ENCODE measurements at regions not wholly inside any gene's neighbourhood (a gene's known extent, or its start where the extent isn't known, plus 50 kb on each side); places are given as distances from the start of the nearest gene placed in this dataset.

DNA sequence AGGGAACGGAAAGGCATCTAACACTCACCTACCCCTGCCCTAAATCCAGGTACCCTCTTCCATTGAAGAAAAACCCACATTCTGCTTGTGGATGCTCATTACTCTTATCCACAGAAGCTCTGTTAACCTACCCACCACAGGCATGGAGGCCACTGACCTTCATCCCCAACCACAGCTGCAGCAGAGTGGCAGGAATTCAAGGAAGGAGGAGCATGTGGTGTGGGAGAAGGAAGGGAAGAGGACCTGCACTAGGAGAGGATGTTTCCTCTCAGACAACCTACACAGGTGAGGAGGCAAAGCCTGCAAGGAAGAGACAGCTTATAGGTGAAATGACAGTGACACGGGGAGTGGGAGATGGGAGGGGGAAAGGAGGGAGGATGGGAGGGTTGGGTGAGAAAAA is 192.5 kb upstream of the TSC22D2 start:
- no peaks in the 10 kb centered on the region for H3K4me1 Mint-ChIP-seq
- peaks cover 5% of the 10 kb centered on the region for H3K27me3 Mint-ChIP-seq
- no peaks in the 10 kb centered on the region for H3K9me3 Mint-ChIP-seq
- no peak overlapping the region for H3K4me3 Mint-ChIP-seq
- no peak overlapping the region for H3K27ac Mint-ChIP-seq
- no peaks in the 10 kb centered on the region for H3K36me3 Mint-ChIP-seq (ENCODE audit: low read depth)
- DNase-seq: no peak
- intact Hi-C loops (cut with micrococcal nuclease): no loop called here

DNA sequence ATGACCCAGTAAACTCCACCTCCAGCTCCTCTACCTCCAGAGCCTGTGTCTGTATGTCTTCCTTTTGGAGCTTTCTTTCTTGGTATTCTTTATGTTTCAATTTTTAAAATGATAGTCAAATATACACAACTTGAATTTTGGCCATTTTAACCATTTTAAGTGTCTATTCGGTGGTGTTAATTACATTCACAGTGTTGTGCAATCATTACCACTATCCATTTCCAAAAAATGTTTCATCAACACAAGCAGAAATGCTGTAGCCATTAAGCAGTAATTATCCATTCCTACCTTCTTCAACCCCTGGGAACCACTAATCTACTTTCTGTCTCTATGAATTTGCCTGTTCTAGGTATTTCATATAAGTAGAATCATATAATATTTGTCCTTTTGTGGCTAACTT is 194.5 kb upstream of the TSC22D2 start:
- H3K27me3 Mint-ChIP-seq: no peaks in the 10 kb centered on the region
- no peak overlapping the region for H3K4me3 Mint-ChIP-seq
- no peaks in the 10 kb centered on the region for H3K4me1 Mint-ChIP-seq
- intact Hi-C loops (cut with micrococcal nuclease): no loop called here
- H3K9me3 Mint-ChIP-seq: no peaks in the 10 kb centered on the region
- no peak for DNase-seq
- no peak overlapping the region for H3K27ac Mint-ChIP-seq
- H3K36me3 Mint-ChIP-seq (ENCODE audit: low read depth): no peaks in the 10 kb centered on the region

DNA sequence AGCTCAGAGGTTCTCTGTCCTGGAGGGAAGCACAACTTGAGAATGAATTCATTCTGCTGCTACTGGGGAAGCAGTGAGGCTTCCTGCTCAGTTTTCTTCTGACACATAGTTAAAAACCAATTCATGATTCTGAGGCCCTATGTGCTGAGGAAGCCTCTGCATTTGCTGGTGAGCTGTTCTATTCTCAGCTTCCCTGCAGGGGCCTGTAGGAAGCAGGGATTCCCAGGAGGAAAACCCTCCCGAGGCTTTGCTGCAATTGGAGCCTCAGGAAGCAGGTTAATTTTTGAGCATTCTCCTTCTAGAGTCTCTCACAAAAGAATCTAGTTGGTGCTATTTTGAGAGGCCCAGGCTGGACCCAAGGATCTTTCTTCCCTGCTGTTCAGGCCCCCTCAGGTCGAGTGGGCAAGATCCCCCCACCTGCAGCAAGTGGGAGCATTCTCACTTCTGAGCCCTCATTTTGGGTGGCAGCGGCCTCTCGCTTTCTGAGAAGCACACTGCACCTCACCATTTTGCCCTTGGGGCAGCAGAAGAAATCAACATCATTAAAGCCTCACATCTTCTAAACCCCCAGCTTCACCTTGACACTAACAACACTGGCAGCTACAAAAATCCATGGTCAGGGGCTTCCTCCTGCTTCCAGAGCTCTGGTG is 197.5 kb upstream of the TSC22D2 start:
- Mint-ChIP-seq H3K27ac (no peak overlapping the region), H3K9me3 (no peaks in the 10 kb centered on the region), H3K36me3 (ENCODE audit: low read depth) (no peaks in the 10 kb centered on the region), H3K4me3 (no peak overlapping the region), H3K4me1 (no peaks in the 10 kb centered on the region), H3K27me3 (peaks cover 9% of the 10 kb centered on the region)
- no peak for DNase-seq
- intact Hi-C loops (cut with micrococcal nuclease): no loop called here

DNA sequence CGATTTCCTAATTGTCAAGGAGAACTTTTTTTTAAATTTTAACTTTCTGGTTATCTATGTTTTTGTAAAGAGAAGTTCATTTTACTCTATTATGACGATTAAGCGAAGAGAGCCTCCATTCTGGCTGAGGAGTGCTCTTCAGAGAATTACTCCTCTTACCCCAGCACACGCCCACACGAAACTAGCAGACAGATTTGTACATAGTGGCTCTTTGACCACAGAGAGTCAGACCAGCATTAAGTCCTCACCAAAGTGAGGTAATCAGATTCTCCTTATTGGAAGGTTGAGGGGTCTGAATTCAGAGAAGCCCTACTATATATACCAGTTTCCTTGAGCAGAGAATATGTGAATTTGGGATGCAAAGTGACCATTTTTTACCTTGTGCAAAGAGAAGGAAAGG is 204.8 kb upstream of the TSC22D2 start:
- Mint-ChIP-seq H3K27me3 (peaks cover 12% of the 10 kb centered on the region), H3K4me3 (no peak overlapping the region), H3K36me3 (ENCODE audit: low read depth) (no peaks in the 10 kb centered on the region), H3K4me1 (no peaks in the 10 kb centered on the region), H3K27ac (no peak overlapping the region), H3K9me3 (no peaks in the 10 kb centered on the region)
- intact Hi-C loops (cut with micrococcal nuclease): no loop called here
- DNase-seq: no peak

DNA sequence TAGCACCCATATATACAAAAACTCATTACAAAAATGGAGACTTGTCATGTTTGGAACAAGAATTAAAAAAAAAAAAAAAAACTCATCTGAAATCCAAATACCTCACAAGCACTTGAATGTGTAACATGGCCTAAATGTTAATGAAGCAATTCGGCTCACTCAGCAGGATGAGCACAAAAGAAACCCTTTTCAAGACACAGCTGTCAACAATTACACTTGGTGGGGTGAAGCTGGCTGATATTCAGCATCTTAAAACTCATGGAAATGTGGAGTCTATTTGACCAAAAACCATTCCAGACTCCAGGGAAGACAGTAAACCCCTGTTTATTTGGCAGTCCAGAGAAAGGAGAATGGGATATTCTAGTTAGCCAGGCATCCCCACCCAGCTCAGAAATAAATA is 205.4 kb upstream of the TSC22D2 start:
- Mint-ChIP-seq H3K27ac (no peak overlapping the region), H3K4me3 (no peak overlapping the region), H3K9me3 (no peaks in the 10 kb centered on the region), H3K4me1 (no peaks in the 10 kb centered on the region), H3K36me3 (ENCODE audit: low read depth) (no peaks in the 10 kb centered on the region), H3K27me3 (peaks cover 13% of the 10 kb centered on the region)
- intact Hi-C loops (cut with micrococcal nuclease): no loop called here
- no peak for DNase-seq

DNA sequence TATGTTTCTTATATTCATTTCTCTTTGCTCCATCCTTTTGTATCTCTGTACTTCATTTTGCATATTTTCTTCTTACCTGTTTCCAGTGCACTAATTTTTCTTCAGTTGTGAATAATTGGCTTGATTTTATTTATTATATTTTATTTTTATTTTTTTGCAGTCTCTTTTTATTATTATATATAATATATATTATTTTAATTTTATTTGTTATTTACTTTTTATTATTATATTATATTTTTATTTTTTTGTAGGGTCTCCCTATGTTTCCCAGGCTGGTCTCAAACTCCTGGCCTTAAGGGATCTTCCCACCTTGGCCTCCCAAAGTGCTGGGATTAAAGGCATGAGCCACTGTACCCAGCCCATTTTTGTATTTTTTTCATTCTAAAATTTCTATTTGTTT is 213.1 kb upstream of the TSC22D2 start:
- no peaks in the 10 kb centered on the region for H3K9me3 Mint-ChIP-seq
- peaks cover 27% of the 10 kb centered on the region for H3K27me3 Mint-ChIP-seq
- H3K27ac Mint-ChIP-seq: no peak overlapping the region
- no peaks in the 10 kb centered on the region for H3K4me1 Mint-ChIP-seq
- no peak overlapping the region for H3K4me3 Mint-ChIP-seq
- H3K36me3 Mint-ChIP-seq (ENCODE audit: low read depth): no peaks in the 10 kb centered on the region
- intact Hi-C loops (cut with micrococcal nuclease): no loop called here
- no peak for DNase-seq

DNA sequence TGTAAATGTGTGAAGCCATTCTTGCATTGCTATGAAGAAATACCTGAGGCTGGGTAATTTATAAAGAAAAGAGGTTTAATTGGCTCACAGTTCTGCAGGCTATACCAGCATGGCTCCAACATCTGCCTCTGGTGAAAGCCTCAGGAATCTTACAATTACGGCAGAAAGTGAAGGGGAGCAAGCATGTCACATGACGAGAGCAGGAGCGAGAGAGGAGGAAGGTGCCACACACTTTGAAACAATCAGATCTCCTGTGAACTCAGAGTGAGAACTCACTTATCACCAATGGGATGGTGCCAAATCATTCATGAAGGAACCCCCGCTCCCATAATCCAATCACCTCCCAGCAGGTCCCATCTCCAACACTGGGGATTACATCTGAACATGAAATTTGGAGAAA is 213.6 kb upstream of the TSC22D2 start:
- Mint-ChIP-seq H3K27me3 (peaks cover 30% of the 10 kb centered on the region), H3K27ac (no peak overlapping the region), H3K9me3 (no peaks in the 10 kb centered on the region), H3K4me3 (no peak overlapping the region), H3K36me3 (ENCODE audit: low read depth) (no peaks in the 10 kb centered on the region), H3K4me1 (no peaks in the 10 kb centered on the region)
- no peak for DNase-seq
- intact Hi-C loops (cut with micrococcal nuclease): no loop called here

DNA sequence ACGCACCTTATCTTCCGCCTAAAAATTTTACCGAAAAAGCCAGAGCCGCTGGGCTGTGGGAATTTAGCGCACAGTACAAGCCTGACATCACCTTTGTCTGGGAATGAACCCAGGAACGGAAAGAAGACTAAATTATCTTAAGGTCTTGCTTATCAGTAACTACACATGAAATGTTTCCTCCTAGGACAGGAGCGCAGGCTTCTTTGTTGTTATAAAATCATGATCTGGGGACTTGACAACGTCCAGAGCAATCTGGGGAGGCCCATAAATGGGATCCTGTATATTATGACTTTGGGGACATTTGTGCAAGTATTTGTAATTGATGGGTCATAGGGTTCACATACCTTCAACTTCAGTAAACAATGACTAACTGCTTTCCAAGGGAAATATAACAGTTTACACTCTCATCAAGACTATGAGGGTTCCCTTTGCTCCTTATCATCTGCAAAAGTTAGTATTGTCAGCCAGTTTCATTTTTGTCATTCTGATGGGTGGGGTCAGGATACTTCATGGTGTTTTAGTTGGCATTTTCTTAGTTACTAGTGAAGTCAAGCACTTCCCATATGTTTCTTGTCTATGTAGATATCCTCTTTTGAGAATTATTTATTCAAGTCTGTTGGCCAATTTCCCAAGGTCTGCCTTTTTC is 213.9 kb upstream of the PFN2 start:
- Mint-ChIP-seq H3K4me1 (no peaks in the 10 kb centered on the region), H3K36me3 (ENCODE audit: low read depth) (no peaks in the 10 kb centered on the region), H3K9me3 (peaks cover 3% of the 10 kb centered on the region), H3K4me3 (no peak overlapping the region), H3K27me3 (peaks cover 26% of the 10 kb centered on the region), H3K27ac (no peak overlapping the region)
- intact Hi-C loops (cut with micrococcal nuclease): loop anchor here (1.0 kb wide), 1 partner anchor 217 kb away; no protein-coding TSS in a partner anchor
- no peak for DNase-seq

DNA sequence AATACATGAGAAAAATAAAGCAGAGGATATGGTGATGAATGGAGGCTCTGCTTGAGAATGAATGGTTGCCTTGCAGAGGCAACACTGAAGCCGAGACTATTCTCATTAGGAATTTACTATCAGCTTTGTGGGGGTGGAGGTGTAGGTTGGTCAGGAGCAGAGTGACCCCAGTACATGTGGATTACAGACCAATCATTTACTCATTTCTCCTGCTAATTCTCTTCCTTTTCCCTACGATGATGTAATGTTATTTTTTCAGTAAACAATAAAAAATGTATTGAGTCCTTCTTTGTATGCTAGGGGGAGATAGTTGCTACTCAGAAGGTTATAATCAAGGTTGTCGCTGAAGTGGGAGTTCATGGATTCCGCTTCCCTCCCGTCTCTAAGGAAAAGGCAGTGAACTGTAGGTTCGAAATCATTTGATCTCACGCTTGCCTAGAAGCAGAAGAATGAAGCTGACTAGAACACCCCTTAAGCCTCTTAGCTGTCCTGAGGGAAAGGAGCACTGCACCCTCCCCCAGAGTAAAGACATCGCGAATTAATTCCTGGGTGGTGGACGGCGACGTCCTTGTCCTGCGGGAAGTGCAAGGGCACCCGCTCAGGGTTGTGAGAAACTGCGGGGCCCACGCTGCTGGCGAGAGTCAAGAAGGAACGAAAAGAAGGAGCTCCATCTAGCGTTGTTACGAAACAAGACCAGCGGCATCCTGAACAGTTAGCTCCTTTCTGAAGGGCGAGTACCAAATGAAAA is 213.2 kb upstream of the PFN2 start:
- no peak overlapping the region for H3K27ac Mint-ChIP-seq
- no peak overlapping the region for H3K4me3 Mint-ChIP-seq
- peak; percentile 81 for DNase-seq
- H3K36me3 Mint-ChIP-seq (ENCODE audit: low read depth): no peaks in the 10 kb centered on the region
- H3K4me1 Mint-ChIP-seq: no peaks in the 10 kb centered on the region
- H3K9me3 Mint-ChIP-seq: peaks cover 3% of the 10 kb centered on the region
- intact Hi-C loops (cut with micrococcal nuclease): loop anchor here (1.0 kb wide), 1 partner anchor 217 kb away; no protein-coding TSS in a partner anchor
- peaks cover 26% of the 10 kb centered on the region for H3K27me3 Mint-ChIP-seq

DNA sequence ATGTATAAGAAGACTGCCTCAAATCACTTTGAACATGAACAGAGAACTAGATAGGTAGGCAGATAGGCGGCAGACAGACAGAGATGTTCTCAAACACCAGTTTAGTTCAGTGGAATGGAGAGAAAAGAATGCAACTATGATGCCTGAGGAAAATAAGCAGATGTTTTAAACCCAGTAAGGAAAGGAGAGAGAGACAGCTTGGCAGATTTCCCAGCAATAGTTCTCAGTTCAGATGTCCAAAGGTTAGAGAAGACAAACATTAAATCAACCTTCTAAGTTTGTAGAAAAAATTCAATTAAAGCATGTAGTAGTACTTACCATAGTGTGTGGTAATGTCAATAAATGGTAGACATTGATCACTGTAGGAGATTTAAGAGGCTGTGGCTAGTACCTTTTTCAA is 209.6 kb upstream of the PFN2 start:
- H3K9me3 Mint-ChIP-seq: peaks cover 3% of the 10 kb centered on the region
- H3K27me3 Mint-ChIP-seq: peaks cover 18% of the 10 kb centered on the region
- H3K27ac Mint-ChIP-seq: no peak overlapping the region
- no peak for DNase-seq
- no peaks in the 10 kb centered on the region for H3K4me1 Mint-ChIP-seq
- intact Hi-C loops (cut with micrococcal nuclease): no loop called here
- no peak overlapping the region for H3K4me3 Mint-ChIP-seq
- H3K36me3 Mint-ChIP-seq (ENCODE audit: low read depth): no peaks in the 10 kb centered on the region

DNA sequence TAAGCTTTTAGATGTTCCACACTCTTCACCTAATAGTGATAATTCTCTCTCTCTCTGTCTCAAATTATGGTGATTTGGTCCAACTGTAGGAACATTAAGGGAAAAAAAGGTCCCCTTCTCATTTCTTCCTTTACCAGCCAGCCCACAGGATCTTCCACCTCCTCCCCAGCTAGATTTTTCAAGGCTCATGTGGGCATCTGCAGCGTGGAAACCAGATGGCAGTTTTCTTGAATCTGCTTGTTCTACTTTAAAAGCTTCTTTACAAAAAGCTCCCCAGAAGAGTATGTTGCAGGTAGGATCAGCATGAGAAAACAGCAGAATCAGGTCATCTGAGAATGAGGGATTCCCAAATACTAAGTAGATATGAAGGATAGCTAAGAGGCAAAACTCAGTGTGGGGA is 208.6 kb upstream of the PFN2 start:
- DNase-seq: no peak
- H3K36me3 Mint-ChIP-seq (ENCODE audit: low read depth): no peaks in the 10 kb centered on the region
- H3K4me1 Mint-ChIP-seq: no peaks in the 10 kb centered on the region
- peaks cover 3% of the 10 kb centered on the region for H3K9me3 Mint-ChIP-seq
- H3K27ac Mint-ChIP-seq: no peak overlapping the region
- H3K27me3 Mint-ChIP-seq: peaks cover 21% of the 10 kb centered on the region
- intact Hi-C loops (cut with micrococcal nuclease): no loop called here
- no peak overlapping the region for H3K4me3 Mint-ChIP-seq

DNA sequence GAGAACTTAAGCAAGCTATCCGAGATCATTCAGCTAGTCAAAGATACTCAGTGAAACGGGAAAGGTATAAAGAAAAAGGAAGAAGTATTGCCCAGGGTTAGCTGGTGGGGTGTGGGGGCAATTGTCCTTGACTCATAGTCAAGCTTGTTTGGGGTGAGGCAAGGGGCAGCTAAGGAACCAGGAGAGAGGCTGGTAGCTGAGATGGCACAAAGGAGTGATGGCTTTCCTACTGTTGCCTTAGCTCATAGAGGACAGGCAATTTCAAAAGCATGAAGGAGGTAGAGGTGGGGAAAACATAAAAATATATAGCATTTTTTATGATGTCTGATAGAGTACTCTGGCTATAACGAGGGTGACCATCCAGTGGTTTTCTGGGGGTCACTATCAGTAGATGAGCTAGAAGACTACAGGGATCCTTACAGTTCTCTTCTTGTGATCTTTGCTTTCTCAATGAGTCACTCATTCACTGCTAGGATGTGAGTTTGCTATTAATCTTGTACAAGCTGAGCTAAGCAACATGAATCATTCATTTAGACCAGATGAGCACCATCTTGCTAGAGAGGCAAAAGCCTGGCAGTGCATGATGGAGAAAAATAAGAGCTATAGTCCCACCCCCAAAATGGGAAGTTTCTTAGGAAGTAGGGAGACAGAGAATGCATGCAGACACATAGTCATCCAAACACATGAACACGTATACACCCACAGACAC is 207.1 kb upstream of the PFN2 start:
- intact Hi-C loops (cut with micrococcal nuclease): no loop called here
- DNase-seq: no peak
- Mint-ChIP-seq H3K4me1 (no peaks in the 10 kb centered on the region), H3K27ac (no peak overlapping the region), H3K27me3 (peaks cover 24% of the 10 kb centered on the region), H3K4me3 (no peak overlapping the region), H3K36me3 (ENCODE audit: low read depth) (peaks cover 1% of the 10 kb centered on the region), H3K9me3 (peaks cover 3% of the 10 kb centered on the region)

DNA sequence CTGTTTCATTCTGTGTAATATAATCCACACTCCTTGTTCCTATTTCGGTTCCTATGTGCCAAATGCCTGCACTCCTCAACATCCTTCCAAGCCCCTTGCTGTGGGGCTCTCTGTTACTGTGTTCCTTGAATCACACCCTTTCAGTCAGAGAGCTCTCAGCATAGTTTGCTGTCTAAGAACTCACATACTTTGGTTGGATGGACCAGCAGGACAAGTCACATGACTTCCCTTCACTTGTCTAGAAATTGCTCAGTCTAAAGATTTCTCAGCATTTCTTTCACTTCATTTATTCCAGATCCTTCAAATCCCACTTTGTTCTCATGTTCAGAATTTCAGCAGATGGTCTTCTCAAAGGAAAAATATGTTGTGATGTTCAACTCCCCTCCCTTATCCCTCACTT is 203.5 kb upstream of the PFN2 start:
- Mint-ChIP-seq H3K36me3 (ENCODE audit: low read depth) (peaks cover 1% of the 10 kb centered on the region), H3K4me3 (no peak overlapping the region), H3K9me3 (no peaks in the 10 kb centered on the region), H3K27ac (no peak overlapping the region), H3K27me3 (peaks cover 12% of the 10 kb centered on the region), H3K4me1 (no peaks in the 10 kb centered on the region)
- intact Hi-C loops (cut with micrococcal nuclease): no loop called here
- DNase-seq: no peak

DNA sequence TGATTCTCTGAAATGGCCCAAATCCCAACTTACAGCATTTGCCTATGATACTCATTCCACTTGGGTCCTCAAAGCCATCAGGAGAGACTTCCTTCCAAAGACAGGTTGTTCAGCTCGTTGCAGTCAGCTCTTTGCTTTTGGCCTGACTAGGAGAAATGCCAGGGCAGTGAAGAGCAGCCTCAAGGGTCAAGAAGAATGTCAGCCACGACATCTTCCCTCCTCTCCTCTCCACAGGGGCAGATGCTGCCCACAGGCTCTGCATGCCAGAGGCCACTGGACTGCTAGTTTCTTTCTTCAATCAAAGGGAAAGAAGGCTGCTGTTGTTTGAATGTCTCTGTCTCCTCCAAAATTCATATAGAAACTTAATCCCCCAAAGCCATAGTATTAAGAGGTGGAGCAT is 201.7 kb upstream of the PFN2 start:
- H3K9me3 Mint-ChIP-seq: no peaks in the 10 kb centered on the region
- H3K27ac Mint-ChIP-seq: no peak overlapping the region
- H3K36me3 Mint-ChIP-seq (ENCODE audit: low read depth): peaks cover 1% of the 10 kb centered on the region
- DNase-seq: no peak
- H3K4me3 Mint-ChIP-seq: no peak overlapping the region
- peaks cover 10% of the 10 kb centered on the region for H3K27me3 Mint-ChIP-seq
- intact Hi-C loops (cut with micrococcal nuclease): no loop called here
- H3K4me1 Mint-ChIP-seq: no peaks in the 10 kb centered on the region

Data from activated CD4-positive, alpha-beta T cell treated with anti-CD3 and anti-CD28 coated beads, Interleukin-2, amount 10 ng/mL, durations not matched to agents 24 days and 14 days (primary cell).